ENCODE measurements at regions not wholly inside any gene's neighbourhood (a gene's known extent, or its start where the extent isn't known, plus 50 kb on each side); places are given as distances from the start of the nearest gene placed in this dataset.

GRCh38 chr6:105784179-105784578 is 302.0 kb upstream of the PRDM1 start:
- Histone ChIP-seq H3K4me1 (replicated peaks; ENCODE audit: insufficient read depth) (peaks cover 24% of the 10 kb centered on the region), H3K9me3 (ENCODE audit: insufficient read depth, low read depth) (peaks cover 8% of the 10 kb centered on the region; the same call in 1 of the 2 replicates), H3K79me2 (ENCODE audit: low read depth) (no peaks in the 10 kb centered on the region), H3K4me2 (no peak overlapping the region), H4K20me1 (ENCODE audit: insufficient read depth) (no peaks in the 10 kb centered on the region), H3K27ac (no peak overlapping the region), H3F3A (ENCODE audit: insufficient read depth, low read depth) (peaks cover 17% of the 10 kb centered on the region; the same call in 1 of the 2 replicates), H3K27me3 (ENCODE audit: insufficient read depth, low read depth) (no peaks in the 10 kb centered on the region), H3K4me3 (no peak overlapping the region), H2AFZ (no peak overlapping the region), H3K9me2 (ENCODE audit: insufficient read depth) (no peaks in the 10 kb centered on the region), H3K36me3 (ENCODE audit: low read depth) (no peaks in the 10 kb centered on the region)
- intact Hi-C loops (cut with micrococcal nuclease; ENCODE audit: unreplicated experiment): loop anchor here (10.0 kb wide), 1 partner anchor 179 kb away; no protein-coding TSS in a partner anchor
- no TSS peak for BruUV-seq (replicated peaks)
- ChIA-PET POLR2A (ENCODE audit: unreplicated experiment) (no interaction called here), CTCF (no interaction called here)
- DNase-seq: no peak
- TF ChIP-seq CTCF (conservative IDR thresholded peaks at IDR 0.05) (no peak), EZH2 (IDR thresholded peaks at IDR 0.05; ENCODE audit: low read depth) (no peak)

- H3K27me3 ChIP-seq (ENCODE audit: insufficient read depth, low read depth): no peaks in the 10 kb centered on the region
- no peak overlapping the region for H3K27ac ChIP-seq
- no peak overlapping the region for H3K4me3 ChIP-seq
- H3K4me2 ChIP-seq: no peak overlapping the region
- intact Hi-C loops (cut with micrococcal nuclease; ENCODE audit: unreplicated experiment): loop anchor here (10.0 kb wide), 1 partner anchor 179 kb away; no protein-coding TSS in a partner anchor
- no TSS peak for BruUV-seq (replicated peaks)
- no peak for TF ChIP-seq CTCF (conservative IDR thresholded peaks at IDR 0.05)
- no peak for TF ChIP-seq EZH2 (IDR thresholded peaks at IDR 0.05; ENCODE audit: low read depth)
- H3K79me2 ChIP-seq (ENCODE audit: low read depth): no peaks in the 10 kb centered on the region
- no peaks in the 10 kb centered on the region for H3K9me2 ChIP-seq (ENCODE audit: insufficient read depth)
- H3K36me3 ChIP-seq (ENCODE audit: low read depth): no peaks in the 10 kb centered on the region
- POLR2A ChIA-PET (ENCODE audit: unreplicated experiment): interaction anchor here (0.7 kb wide), 1 partner anchor 216 kb away, joined by 3 read pairs; no protein-coding TSS in a partner anchor
- CTCF ChIA-PET: no interaction called here
- peaks cover 8% of the 10 kb centered on the region; the same call in 1 of the 2 replicates for H3K9me3 ChIP-seq (ENCODE audit: insufficient read depth, low read depth)
- no peaks in the 10 kb centered on the region for H4K20me1 ChIP-seq (ENCODE audit: insufficient read depth)
- DNase-seq: no peak
- peaks cover 17% of the 10 kb centered on the region; the same call in 1 of the 2 replicates for H3F3A ChIP-seq (ENCODE audit: insufficient read depth, low read depth)
- peaks cover 24% of the 10 kb centered on the region for H3K4me1 ChIP-seq (replicated peaks; ENCODE audit: insufficient read depth)
- H2AFZ ChIP-seq: no peak overlapping the region
Observed at GRCh38 chr6:105783333-105783935, 302.7 kb upstream of the PRDM1 start.

GRCh38 chr6:105781915-105782314 is 304.2 kb upstream of the PRDM1 start:
- Histone ChIP-seq H3K79me2 (ENCODE audit: low read depth) (no peaks in the 10 kb centered on the region), H3K27me3 (ENCODE audit: insufficient read depth, low read depth) (no peaks in the 10 kb centered on the region), H2AFZ (no peak overlapping the region), H3K4me2 (no peak overlapping the region), H3K9me3 (ENCODE audit: insufficient read depth, low read depth) (peaks cover 8% of the 10 kb centered on the region; the same call in 1 of the 2 replicates), H3K9me2 (ENCODE audit: insufficient read depth) (no peaks in the 10 kb centered on the region), H3K4me3 (no peak overlapping the region), H3F3A (ENCODE audit: insufficient read depth, low read depth) (peaks cover 17% of the 10 kb centered on the region; the same call in 1 of the 2 replicates), H3K27ac (peak overlapping the region; percentile 71; the same call in 1 of the 2 replicates), H4K20me1 (ENCODE audit: insufficient read depth) (no peaks in the 10 kb centered on the region), H3K4me1 (replicated peaks; ENCODE audit: insufficient read depth) (peaks cover 24% of the 10 kb centered on the region), H3K36me3 (ENCODE audit: low read depth) (no peaks in the 10 kb centered on the region)
- POLR2A ChIA-PET (ENCODE audit: unreplicated experiment): interaction anchor here (0.6 to 0.8 kb wide), 2 partner anchors 71 to 378 kb away, joined by 4 to 10 read pairs; no protein-coding TSS in a partner anchor
- CTCF ChIA-PET: interaction anchor here (0.6 kb wide), 1 partner anchor 784 kb away, joined by 4 read pairs; no protein-coding TSS in a partner anchor
- BruUV-seq (replicated peaks): no TSS peak
- intact Hi-C loops (cut with micrococcal nuclease; ENCODE audit: unreplicated experiment): loop anchor here (10.0 kb wide), 1 partner anchor 177 kb away; no protein-coding TSS in a partner anchor
- TF ChIP-seq EZH2 (IDR thresholded peaks at IDR 0.05; ENCODE audit: low read depth): no peak
- TF ChIP-seq CTCF (conservative IDR thresholded peaks at IDR 0.05): no peak
- DNase-seq: no peak

Measured in PC-9 (cell line).